Heart right ventricle (tissue), 16 donors: ENCODE measurements at regions not wholly inside any gene's neighbourhood (a gene's known extent, or its start where the extent isn't known, plus 50 kb on each side); places are given as distances from the start of the nearest gene placed in this dataset.
"Not testable (repeated sequence)": the region's sequence is repeated elsewhere in the genome, so short reads cannot be mapped to it uniquely, and the experiment has no call there.

Experiments
- ATAC-seq, 8 donors: fragments of 200-7000 bp; cut with Tn5 transposase; one replicate each; pipeline ENCODE4 v1.9.1; 2020; ENCODE audit warnings: mild to moderate bottlenecking in 8 of 8, moderate library complexity in 8 of 8, moderate number of reproducible peaks in 1 of 8
- DNase-seq, 2 donors: peaks; one replicate each; pipeline ENCODE4 v3.0.0-alpha.2; 2020
- H3K27ac ChIP-seq, 10 donors: fragments of 200-600 bp; sonication (generic) in 2 of 10; one replicate each; pipeline versions ENCODE4 v1.5.0 to v1.8.0; 2020 to 2022; ENCODE audit warnings: mild to moderate bottlenecking in 3 of 10
- H3K27me3 ChIP-seq, 7 donors: fragments of 200-600 bp; one replicate each; pipeline ENCODE4 v1.8.0; 2021 to 2022; ENCODE audit warnings: mild to moderate bottlenecking in 2 of 7
- H3K36me3 ChIP-seq, 9 donors: fragments of 200-600 bp; sonication (generic) in 1 of 9; one replicate each; pipeline versions ENCODE4 v1.5.0 to v1.8.0; 2020 to 2022; ENCODE audit warnings: mild to moderate bottlenecking in 2 of 9
- H3K4me1 ChIP-seq, 9 donors: fragments of 200-600 bp; sonication (generic) in 1 of 9; one replicate each; pipeline versions ENCODE4 v1.5.0 to v1.8.0; 2020 to 2022; ENCODE audit warnings: mild to moderate bottlenecking in 4 of 9
- H3K4me3 ChIP-seq, 10 donors: fragments of 200-600 bp; sonication (generic) in 2 of 10; one replicate each; pipeline versions ENCODE4 v1.5.0 to v1.8.0; 2020 to 2022; ENCODE audit warnings: mild to moderate bottlenecking in 7 of 10, moderate library complexity in 2 of 10
- H3K9me3 ChIP-seq, 11 donors: fragments of 200-600 bp in 10 of 11; sonication (generic) in 2 of 11; one replicate each; pipeline versions ENCODE4 v1.5.0 to v1.8.0; 2013 to 2022; ENCODE audit warnings: mild to moderate bottlenecking in 2 of 11, control low read depth in 1 of 11, moderate library complexity in 1 of 11
- CTCF ChIP-seq, 9 donors: fragments of 200-600 bp; sonication (generic) in 2 of 9; IDR thresholded peaks; one replicate each; pipeline versions ENCODE4 v1.5.0 to v1.8.0; 2021 to 2022; ENCODE audit warnings: antibody characterized with exemption in 9 of 9, mild to moderate bottlenecking in 5 of 9, moderate library complexity in 1 of 9
- WGBS, 2 donors: extraction: QIAGEN DNeasy Blood & Tissue Kit; methylation state at CpG; one replicate each; pipeline ENCODE4 v1.1.7; 2013; ENCODE audit warnings: inconsistent platforms in 1 of 2; 5-methylcytosine and 5-hydroxymethylcytosine counted together
- intact Hi-C, 10 donors: fragments of 100-400 bp; cut with DNase I; formaldehyde crosslinking; loops; one replicate each; pipeline versions ENCODE4 v1.11.1 to v1.14.2; 2022
- donor health status: Arrhythmogenic right ventricular cardiomyopathy.
- donor health status: ischemic (EF 13 %, LVEDD 7.1; RV severe dilation, severe dysfunction).
- donor health status: healthy with polysubstance abuse.
- donor health status: DM: no; HTN: yes; CAD: no.
- donor health status: DM: no; HTN: no; CAD: no.
- donor health status: ischemic (EF 25% LVEDD 6.9; RV normal size, moderate dysfunction).
- donor health status: ischemic (EF 25% LVEDD 5.7; RV mildly dilated, moderate dysfunction).
- donor health status: healthy.
- donor health status: DM: yes; HTN: yes; CAD: no.
- donor health status: Ischemic cardiomyopathy.
- donor health status: ischemic (EF 35%, LVEDD 5.7; RV mildly dilated, moderate dysfunction).
- donor health status: nonischemic (EF 11% LVEDD 7.7; RV severe dilation, severe dysfunction).
- donor health status: DM: yes; HTN: yes; CAD: no.
- donor health status: PGD.
- donor health status: ischemic (EF 29% LVEDD 5.4; RV normal size, mild dysfunction).
- donor health status: nonischemic (EF 23%, LVEDD 6.1; RV moderate dilation, normal function).

GRCh38 chr7:45434167-45434784 is 139.9 kb upstream of the ADCY1 start:
- Histone ChIP-seq H3K27me3 (peaks cover 0 to 23% (median 8%) of the 10 kb centered on the region in 7 donors), H3K4me1 (no peaks in the 10 kb centered on the region), H3K36me3 (no peaks in the 10 kb centered on the region), H3K9me3 (peaks cover 0 to 4% (median 0%) of the 10 kb centered on the region in 11 donors), H3K4me3 (no peak overlapping the region), H3K27ac (no peak overlapping the region)
- TF ChIP-seq CTCF (IDR thresholded peaks at IDR 0.05): no peak
- no peak for ATAC-seq
- no peak for DNase-seq
- WGBS, 2 donors: 73 to 80% methylated on average over 6 of the region's 6 CpGs
- intact Hi-C loops: no loop called here

GRCh38 chr7:45435131-45435530 is 139.0 kb upstream of the ADCY1 start:
- H3K4me3 ChIP-seq: no peak overlapping the region
- H3K4me1 ChIP-seq: no peaks in the 10 kb centered on the region
- peaks cover 0 to 12% (median 0%) of the 10 kb centered on the region in 11 donors for H3K9me3 ChIP-seq
- peaks cover 0 to 21% (median 7%) of the 10 kb centered on the region in 7 donors for H3K27me3 ChIP-seq
- 71 to 75% methylated on average over 3 of the region's 3 CpGs for WGBS, 2 donors
- intact Hi-C loops: no loop called here
- no peak for TF ChIP-seq CTCF (IDR thresholded peaks at IDR 0.05)
- H3K27ac ChIP-seq: no peak overlapping the region
- no peak for DNase-seq
- no peak for ATAC-seq
- no peaks in the 10 kb centered on the region for H3K36me3 ChIP-seq

DNA sequence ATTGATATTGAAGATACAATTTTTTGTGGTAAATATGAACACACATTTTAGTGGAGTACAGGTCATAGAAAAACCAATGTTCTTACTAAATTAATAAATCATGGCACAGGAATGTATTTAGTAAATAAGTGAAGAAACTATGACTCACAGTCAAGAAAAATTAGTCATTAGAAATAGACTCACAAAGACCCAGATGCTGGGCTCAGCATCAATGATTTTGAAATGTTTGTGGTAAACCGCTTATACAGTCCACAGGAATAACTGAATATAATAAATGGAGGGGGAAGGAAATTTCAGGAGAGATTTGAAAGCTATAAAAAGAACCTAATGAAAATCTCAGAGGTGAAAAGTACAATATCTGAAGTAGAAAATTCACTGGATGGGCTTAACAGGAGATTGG is 138.3 kb upstream of the ADCY1 start:
- no peaks in the 10 kb centered on the region for H3K4me1 ChIP-seq
- DNase-seq (no peak), ATAC-seq (no peak)
- no peak overlapping the region for H3K4me3 ChIP-seq
- H3K9me3 ChIP-seq: peaks cover 0 to 20% (median 0%) of the 10 kb centered on the region in 11 donors
- intact Hi-C loops: no loop called here
- TF ChIP-seq CTCF (IDR thresholded peaks at IDR 0.05): no peak
- WGBS, 2 donors: 86 to 92% methylated on average over 1 of the region's 1 CpG
- no peak overlapping the region for H3K27ac ChIP-seq
- H3K36me3 ChIP-seq: no peaks in the 10 kb centered on the region
- peaks cover 0 to 17% (median 7%) of the 10 kb centered on the region in 7 donors for H3K27me3 ChIP-seq

DNA sequence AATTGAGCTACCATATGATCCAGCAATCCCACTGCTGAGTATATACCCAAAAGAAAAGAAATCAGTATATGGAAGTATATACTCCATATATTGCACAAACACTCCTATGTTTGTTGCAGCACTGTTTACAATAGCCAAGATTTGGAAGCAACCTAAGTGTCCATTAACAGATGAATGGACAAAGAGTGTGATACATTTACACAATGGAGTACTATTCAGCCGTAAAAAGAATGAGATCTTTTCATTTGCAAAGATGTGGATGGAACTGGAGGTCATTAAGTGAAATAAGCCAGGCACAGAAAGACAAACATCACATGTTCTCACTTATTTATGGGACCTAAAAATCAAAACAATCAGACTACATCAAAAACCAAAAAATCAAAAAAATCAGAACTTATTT is 133.4 kb upstream of the ADCY1 start:
- H3K4me3 ChIP-seq, intact Hi-C loops, ATAC-seq, H3K36me3 ChIP-seq, H3K4me1 ChIP-seq, DNase-seq, H3K27ac ChIP-seq: not testable (repeated sequence)
- H3K27me3 ChIP-seq: peaks cover 0 to 13% (median 5%) of the 10 kb centered on the region in 7 donors
- peaks cover 0 to 20% (median 0%) of the 10 kb centered on the region in 11 donors for H3K9me3 ChIP-seq
- WGBS, 2 donors: 85 to 87% methylated on average over 1 of the region's 1 CpG

GRCh38 chr7:45443263-45443662 is 130.9 kb upstream of the ADCY1 start:
- intact Hi-C loops: no loop called here
- Histone ChIP-seq H3K9me3 (peaks cover 0 to 26% (median 0%) of the 10 kb centered on the region in 11 donors), H3K4me3 (no peak overlapping the region), H3K27ac (no peak overlapping the region), H3K36me3 (no peaks in the 10 kb centered on the region), H3K4me1 (no peaks in the 10 kb centered on the region), H3K27me3 (peaks cover 0 to 6% (median 0%) of the 10 kb centered on the region in 7 donors)
- 62 to 63% methylated on average over 1 of the region's 1 CpG for WGBS, 2 donors
- no peak for TF ChIP-seq CTCF (IDR thresholded peaks at IDR 0.05)
- ATAC-seq (no peak), DNase-seq (no peak)
